Hematopoietic multipotent progenitor cell treated with erythropoietin and hydrocortisone succinate and interleukin-3 and kit ligand, for 15 days (in vitro differentiated cells): ENCODE measurements at regions not wholly inside any gene's neighbourhood (a gene's known extent, or its start where the extent isn't known, plus 50 kb on each side); places are given as distances from the start of the nearest gene placed in this dataset.

Experiments
- DNase-seq: peaks from one replicate; pipeline ENCODE4 v3.0.0-alpha.2; 2015; ENCODE audit warnings: low spot score

DNA sequence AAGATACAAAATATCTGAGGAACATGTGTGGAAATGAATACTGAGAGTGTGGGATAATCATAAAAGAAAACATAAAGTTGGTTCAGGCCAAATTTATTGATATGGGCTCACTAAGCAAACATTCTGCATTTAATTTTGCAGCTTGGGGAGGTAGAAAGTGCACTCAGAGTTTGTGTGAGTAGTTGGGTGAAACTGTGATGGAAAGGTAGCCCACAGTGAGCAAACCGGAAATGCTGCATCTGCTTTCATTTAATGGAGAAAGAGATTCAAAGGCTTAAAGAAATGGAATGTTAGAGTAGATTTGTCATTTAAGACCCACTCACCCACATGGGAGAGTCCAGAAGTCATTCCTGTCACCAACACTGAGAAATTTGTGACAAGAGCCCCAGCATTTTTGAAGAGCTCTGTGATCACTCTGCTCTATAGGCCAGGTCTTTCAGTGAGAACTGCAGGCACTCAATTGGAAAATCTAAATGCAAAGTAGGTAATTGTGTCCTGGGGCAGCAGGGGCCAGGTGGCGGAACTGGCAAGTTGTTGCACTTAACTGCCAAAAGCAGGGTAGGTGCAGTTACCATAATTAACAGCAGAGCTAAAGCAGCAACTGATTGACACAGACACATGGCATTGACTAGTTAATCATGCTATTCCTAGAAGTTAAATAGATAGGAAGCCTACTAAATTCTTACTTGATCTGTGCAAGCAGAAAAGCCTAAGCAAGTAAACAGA lies 1228.3 kb upstream of the PCDH20 start:
- no peak for DNase-seq

DNA sequence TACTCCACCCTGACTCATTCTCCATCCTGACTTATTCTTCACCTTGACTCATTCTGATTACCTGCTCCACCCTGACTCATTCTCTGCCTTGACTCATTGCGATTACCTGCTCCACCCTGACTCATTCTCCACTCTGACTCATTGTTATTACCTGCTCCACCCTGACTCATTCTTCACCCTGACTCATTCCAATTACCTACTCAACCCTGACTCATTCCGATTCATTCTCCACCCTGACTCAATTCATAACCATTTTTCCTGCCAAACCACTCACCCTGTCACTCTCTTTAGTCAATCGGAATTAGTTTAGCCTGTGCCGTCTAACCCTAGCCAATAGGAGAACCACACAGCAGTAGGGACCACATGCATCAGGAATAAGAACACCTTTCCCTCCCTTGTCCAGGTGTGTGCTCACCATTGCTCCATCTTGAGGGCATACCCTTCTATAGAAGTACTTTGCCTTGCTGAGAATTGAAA lies 1227.4 kb upstream of the PCDH20 start:
- DNase-seq = no peak

DNA sequence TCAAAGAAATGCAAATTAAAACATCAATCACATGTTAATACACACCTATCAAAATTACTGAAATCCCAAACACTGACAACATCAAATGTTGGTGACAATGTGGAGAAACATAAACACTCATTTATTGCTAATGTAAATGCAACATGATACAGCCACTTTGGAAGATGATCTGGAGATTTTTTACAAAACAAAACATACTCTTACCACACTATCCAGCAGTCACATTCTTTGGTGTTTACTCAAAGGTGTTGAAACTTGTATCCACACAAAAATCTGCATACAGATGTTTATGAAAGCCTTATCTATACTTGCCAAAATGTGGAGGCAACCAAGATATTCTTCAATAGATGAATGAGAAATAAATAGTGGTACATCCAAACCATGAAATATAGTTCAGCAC lies 1219.5 kb upstream of the PCDH20 start:
- no peak for DNase-seq

DNA sequence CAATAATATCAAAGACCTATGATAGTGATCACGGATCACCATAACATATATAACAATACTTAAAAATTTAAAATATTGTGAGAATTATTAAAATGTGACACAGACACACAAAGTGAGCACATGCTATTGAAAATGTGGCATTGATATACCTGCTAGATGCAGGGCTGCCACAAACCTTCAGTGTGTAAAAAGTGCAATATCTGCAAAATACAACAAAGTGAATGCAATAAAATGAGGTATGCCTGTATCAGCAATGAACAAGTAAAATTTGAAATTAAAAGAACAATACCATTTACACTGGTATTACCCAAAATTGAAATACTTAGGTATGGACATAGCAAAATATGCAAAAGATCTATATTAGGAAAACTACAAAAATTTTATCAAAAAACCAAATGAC lies 1217.8 kb upstream of the PCDH20 start:
- DNase-seq = no peak

DNA sequence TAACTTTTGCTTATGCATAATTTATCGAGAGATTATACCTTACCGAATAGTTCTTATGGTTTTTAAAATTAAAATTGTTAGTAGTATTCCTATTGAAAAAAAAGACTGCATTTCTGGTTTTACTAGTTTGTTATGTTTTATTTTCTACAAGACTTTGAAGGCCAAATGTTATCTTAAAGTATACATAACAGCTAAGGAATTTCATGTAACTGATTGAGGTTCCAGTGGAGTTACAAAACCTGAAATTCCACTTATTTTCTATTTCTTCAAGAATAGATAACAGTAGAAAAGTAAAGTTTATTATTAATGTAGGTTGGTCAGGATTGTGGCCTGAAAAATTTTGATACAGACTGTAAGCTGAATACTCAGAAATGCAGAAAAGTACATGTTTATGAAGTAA lies 1216.0 kb upstream of the PCDH20 start:
- no peak for DNase-seq

DNA sequence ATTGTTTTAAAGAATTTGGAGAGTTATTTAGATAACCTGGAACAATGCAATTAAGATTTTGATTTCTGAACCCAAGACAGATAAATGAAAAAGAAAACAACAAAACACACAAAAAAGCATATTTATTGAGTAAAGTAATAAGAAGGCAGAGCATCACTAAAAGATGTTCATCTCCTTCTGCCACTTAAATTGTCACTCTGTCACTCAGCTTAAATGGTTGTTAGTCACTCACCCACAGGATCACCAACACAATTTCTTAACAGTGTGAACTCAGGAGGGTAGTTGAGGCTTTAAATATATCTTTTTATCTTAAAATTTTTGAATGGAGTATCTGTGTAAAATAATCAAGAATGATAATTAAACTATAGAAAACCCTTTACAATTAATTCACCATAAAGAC lies 1215.5 kb upstream of the PCDH20 start:
- DNase-seq = no peak

DNA sequence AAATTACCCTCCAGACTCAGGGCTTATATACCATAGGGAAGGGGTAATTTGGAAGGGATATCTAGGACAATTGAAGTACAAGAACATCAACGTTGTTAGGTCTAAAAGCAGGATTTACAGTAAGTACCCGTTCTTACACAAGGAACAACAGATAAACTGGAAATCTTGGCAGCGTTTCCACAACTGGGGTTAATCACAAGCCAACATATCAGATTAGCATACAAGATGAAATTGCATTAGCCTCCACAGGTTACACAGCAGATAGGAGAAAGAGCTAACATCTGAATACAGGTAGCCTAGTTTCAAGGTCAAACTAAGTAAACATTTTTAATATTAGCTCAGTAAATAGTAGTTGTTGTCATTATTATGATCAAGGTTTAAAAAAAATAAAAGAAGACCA lies 1214.0 kb upstream of the PCDH20 start:
- DNase-seq = no peak

DNA sequence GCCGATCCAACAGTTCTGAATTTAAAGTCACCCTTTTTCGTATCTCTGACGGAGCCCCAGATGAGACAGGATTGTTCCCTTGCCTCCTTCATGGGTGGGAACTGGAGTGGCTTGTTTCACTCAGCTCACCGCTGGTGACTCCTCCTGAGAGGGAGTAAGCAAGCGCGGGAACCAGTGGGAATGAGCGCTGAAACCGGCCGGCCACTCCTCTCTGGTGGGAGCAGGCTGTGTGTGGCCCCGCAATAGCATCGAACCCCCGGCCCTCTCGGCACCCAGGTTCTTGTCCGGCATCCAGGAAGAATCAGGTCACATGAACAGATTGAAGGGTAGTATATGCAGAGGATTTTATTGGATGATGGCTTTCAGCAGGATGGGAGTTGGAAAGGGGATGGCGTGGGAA lies 1211.6 kb upstream of the PCDH20 start:
- DNase-seq = no peak

DNA sequence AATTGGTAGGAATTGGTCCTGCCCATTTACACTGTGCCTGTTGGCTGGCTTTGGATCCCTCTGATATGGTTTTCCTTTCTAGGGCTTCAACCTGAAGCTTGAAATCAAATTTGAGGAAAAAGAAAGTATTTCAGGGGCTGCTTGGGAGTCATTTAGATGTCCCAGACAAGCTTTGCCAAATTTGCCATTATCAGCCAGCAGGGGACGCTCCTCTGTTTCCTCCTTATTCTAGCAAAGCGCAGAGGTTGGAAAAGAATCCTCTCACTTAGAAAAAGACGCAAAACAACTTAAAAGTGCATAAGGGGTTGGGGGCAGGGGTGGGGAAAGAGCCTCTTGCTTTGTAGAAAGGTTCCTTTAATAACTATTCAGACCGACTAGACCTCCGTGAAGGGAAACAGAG lies 1211.1 kb upstream of the PCDH20 start:
- DNase-seq = no peak

DNA sequence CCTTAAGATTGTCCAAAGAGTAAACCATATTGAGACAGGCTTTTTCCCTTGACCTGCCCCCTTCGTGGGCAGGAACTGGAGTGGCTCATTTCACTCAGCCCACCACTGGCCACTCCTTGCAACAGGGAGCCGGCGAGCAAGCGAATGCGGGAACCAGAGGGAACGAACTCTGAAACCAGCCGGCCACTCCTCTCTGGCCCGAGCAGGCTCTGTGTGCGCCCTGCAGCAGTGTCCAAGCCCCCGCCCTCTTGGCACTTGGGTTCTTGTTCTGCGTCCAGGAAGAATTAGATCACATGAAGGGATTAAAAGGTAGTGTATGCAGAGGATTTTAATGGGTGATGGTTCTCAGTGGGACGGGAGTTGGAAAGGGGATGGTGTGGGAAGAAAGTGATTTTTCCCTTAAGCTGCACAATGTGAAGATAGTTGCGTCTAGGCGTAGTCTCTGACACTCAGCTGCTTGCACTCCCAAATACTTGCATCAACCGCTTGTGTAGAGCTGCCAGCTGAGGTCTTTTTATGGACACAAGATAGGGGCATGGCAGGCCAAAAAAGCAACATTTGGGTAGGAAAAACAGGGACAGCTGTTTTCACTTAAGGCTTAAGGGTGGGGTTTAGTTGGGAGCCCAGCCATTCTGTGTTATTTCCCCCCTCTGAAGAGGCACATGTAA lies 1209.7 kb upstream of the PCDH20 start:
- no peak for DNase-seq

DNA sequence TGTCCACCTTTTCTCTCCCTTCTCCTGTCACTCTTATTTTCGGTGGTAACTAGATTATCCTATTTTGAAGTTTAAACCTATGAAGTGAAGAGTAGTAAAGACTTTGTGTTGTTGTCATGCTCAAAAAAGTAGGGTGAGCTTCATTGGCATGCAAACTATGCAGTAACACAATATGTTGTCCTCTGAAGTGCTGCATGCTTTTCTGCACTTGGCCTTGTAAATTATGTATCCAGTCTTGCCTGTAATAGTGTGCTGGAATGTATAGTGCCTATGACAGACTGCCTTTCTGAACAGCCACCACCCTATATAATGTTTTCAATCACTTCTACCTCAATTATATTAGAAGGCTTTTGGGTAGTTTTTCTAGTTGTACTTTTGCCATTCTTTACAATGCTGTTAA lies 1198.2 kb upstream of the PCDH20 start:
- no peak for DNase-seq

DNA sequence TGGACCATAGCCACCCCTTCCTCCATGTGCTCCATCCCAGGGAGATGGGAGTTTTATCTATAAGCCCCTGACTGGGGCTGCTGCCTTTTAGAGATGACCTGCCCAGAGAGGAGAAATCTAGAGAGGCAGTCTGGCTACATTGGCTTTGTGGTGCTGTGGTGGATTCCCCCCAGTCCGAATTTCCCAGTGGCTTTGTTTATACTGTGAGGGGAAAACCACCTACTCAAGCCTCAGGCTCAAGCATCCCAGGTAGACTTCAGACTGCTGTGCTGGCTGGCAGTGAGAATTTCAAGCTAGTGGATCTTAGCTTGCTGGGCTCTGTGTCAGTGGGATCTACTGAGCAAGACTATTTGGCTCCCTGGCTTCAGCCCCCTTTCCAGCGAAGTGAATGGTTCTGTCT lies 1195.7 kb upstream of the PCDH20 start:
- no peak for DNase-seq

DNA sequence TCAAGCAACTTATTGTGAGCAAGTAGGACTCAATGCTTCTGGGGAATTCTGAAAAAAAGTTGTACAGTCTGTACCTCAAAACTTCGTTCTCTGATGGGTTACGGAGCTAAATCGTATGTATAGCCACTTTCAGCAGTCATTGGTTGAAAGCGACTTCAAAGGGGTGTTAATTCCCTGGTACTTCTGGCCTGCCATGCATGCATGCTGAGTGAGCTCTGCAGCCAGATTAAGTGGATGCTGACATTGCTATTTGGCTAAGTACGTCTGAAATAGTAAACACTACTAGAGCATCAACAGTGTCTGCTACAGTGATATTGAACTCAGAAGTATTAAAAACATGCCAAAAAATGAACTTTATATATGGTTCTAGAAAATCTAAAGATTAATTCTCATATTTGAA lies 1183.1 kb upstream of the PCDH20 start:
- no peak for DNase-seq

DNA sequence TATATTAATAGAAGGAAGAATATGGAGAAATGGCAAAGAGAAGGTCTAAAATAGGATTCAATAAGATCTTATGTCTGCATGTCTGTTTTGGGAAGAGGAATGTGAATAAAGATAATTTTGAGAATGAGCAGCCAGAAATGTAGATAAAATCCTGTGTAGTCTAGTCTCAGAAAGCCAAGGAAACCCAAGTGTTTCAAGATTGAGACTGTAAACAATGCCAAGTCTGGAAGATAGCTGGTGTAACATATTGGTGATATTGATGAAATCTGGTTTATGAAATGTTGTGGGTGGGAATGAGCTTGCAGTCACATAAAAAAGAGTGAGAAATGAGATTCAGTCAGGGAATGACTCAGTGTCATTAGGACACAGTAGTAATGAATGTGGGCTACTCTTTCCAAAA lies 1180.3 kb upstream of the PCDH20 start:
- no peak for DNase-seq

DNA sequence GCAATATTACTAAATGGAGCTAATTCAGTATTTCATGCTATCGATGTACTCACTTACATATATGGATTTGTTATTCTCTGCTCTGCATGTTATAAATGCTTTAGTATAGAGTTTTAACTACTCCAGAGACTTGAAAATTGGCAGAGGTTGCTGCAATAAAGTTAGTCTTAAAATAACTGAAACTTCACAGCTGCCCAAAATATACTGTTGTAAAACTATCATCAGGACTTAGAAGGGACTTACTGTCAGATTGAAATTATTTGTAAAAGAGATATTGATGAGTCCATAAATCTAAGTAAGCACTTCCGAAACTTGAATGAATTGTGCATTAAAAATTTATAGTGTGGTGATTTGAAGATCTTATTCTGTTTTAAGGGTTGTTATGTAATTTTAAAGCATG lies 1178.2 kb upstream of the PCDH20 start:
- no peak for DNase-seq

DNA sequence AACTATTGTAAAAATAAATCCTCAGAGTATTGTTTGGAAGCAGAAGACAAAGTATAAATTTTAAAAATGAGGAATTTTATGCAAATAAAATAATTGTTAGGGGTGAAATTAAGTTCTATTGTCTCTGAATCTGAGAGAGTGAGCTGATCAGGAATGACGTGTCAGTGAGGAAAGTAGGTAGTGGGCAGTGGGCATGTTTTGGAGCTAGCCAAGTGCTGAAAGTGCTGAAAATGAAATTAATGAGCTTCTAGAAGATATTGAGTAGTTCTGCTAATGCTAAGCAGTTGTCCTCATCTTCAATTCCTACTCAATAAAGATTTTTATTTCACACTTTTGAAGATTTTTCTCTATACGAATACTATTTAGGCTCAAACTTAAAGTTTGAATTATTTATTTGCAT lies 1167.8 kb upstream of the PCDH20 start:
- no peak for DNase-seq

DNA sequence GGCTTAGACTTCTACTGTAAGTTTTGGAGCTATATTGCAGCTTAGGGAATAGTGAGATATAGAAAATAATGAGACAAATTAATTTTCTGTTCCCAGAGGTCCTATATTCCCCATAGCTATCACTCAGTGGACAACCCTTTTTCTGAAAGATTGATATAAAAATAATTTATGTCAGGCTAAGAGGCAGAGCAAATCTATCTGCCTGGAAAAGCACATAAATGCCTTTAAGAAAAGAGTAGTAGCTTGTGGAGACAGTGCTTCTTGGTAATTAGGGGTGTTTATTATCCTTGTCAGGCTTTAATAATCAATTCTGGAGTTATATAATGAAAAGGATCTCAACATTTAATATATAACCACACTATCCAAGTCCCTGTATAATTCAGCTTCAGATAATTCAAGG lies 1162.8 kb upstream of the PCDH20 start:
- DNase-seq = no peak

DNA sequence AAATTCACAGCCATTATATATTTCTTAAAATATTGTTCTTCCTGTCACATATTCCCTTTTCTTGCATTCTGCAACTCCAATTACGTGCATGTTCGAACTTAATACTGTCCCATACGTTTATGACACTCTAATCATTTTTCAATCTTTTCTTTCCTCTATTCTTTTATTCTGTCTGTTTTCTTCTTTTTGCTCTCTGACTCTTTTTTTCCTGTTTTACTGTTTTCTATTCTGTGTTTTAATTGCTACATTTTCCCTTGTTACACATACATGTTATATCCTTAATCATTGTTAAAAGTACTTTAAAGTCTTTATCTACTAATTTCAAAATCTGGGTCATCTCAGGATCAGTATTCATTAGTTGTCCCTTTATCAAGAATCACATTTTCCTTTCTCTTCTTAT lies 1149.1 kb upstream of the PCDH20 start:
- no peak for DNase-seq

DNA sequence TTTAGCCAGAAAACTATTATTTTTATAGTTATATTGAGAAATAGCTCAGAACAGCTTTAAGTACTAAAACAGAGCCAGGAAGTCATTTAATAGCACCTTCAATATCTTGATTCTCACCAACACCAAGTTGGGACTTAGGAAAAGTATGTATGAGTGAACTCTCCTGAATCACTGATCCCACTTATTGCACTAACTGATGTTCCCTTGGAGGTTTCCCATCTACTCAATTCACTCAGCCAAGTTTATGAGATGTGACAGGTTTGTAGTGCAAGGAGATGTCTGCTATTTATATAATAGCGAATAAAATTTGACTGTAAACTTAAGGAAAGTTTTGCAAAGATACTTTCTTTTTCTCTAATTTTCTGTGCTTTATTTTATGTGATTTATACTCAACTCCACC lies 1147.6 kb upstream of the PCDH20 start:
- no peak for DNase-seq

DNA sequence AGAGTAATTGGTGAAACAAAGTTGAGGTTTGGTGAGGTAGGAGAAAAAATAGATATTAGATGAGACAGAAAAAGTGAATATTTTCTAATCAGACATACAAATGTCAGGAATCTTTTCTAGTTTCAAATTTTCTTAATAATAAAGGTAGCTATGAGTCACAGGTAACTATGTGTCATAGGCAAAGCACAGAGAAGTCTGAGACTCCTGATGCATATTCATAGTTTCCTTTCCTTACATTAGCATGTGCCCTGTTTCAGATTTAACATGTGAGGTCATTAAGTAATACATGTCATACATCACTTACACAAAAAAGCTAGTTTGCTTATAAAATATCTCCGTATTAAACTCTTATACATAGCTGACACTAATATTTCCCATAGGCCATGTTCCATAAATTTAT lies 1141.3 kb upstream of the PCDH20 start:
- no peak for DNase-seq

DNA sequence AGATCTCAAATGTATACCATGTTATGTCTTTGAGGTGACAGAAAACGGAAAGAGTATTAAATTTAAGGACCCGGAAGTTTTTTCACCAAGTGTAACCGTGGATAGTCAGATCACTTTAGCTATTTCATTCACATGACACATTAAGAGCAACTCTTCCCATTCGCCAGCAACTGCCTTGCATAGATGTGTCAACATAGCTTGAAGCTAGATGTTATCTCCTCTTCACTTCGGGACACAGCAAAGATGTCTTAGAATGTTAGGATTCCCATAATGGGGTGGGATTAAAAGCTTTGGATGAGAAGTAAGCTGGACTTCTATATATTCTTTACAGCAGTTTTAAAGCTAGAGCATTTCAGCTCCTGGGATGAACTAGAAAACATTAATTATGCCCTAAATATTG lies 1135.9 kb upstream of the PCDH20 start:
- DNase-seq = no peak

DNA sequence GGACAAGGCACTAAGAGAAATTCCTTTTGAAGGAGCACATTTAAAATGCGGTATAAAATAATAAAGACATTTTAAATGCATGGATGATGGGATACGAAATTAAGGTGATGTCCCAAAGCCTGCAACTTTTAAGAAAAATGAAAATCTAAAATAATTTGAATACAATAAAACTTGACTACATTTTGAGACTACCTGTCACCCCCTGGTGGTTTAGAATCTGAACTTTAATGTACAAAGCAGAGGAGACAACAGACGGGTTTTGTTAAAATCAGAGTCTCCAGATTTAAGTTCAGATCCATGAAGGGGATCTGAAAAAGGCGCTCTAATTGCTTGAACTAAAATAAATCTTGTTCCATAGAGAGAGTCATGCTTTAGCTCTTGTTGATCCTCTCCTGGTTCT lies 1129.3 kb upstream of the PCDH20 start:
- DNase-seq = no peak

DNA sequence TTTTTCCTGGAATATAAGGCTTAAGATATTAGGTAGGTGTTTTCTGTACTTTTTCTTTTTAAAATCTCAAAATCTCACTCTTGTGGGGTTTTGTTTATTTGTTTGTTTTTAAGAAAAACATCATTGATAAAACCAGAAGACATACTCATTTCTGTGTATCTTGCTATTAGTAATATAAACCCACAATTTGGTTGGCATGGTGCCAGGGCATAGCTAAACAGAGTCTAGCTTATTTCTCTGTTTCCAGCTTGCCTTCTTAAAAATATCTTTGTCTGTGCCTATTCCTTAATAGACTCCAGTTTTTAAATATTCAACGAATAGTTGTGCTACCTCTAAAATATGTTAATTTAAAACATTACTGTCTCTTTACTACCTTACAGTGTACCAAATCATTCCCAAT lies 1121.9 kb upstream of the PCDH20 start:
- no peak for DNase-seq

DNA sequence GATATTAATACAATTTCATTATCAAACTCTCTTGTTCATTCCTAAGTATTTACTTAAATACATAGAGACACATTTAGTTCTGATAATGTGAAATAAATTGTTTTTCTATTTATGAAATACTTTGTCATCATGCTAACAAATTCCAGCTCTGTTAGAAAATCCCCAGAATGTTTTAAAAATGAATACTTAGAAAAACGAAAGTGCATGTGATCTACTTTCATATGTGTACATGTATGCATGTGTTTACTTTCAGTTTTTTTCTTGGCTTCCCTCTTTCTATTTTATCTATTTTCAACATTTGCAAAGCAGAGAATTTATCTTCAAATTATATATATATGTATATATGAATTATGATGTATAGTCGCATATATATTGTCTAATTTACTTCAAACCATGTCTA lies 1110.0 kb upstream of the PCDH20 start:
- DNase-seq = no peak
